ENCODE measurements at regions not wholly inside any gene's neighbourhood (a gene's known extent, or its start where the extent isn't known, plus 50 kb on each side); places are given as distances from the start of the nearest gene placed in this dataset.

GRCh38 chr3:170651260-170651845, 65.5 kb upstream of the SLC7A14 start:
- TF ChIP-seq CTCF (optimal IDR thresholded peaks at IDR 0.05 in 1 of 3, IDR thresholded peaks at IDR 0.05 in 1 of 3, conservative IDR thresholded peaks at IDR 0.05 in 1 of 3; ENCODE audit: extremely low read depth in 1 of 3, insufficient read depth in 2 of 3, low read length in 3 of 3) (no peak), EZH2 (IDR thresholded peaks at IDR 0.05; ENCODE audit: low read length) (no peak)
